Upper lobe of left lung (tissue), 4 donors: ENCODE measurements at regions not wholly inside any gene's neighbourhood (a gene's known extent, or its start where the extent isn't known, plus 50 kb on each side); places are given as distances from the start of the nearest gene placed in this dataset.

Source experiments
- CTCF ChIP-seq, 6 experiments: fragments of 450-650 bp in 4 of 6; fragments of 200-600 bp in 2 of 6; sonication (generic) in 2 of 6; IDR thresholded peaks; one replicate each; pipeline ENCODE4 v1.5.1; 2016 to 2019; ENCODE audit warnings: antibody characterized with exemption in 6 of 6
- POLR2A ChIP-seq, 4 donors: fragments of 450-650 bp; IDR thresholded peaks; one replicate each; pipeline ENCODE4 v1.5.1; 2016 to 2017; ENCODE audit warnings: antibody characterized with exemption in 4 of 4, mild to moderate bottlenecking in 2 of 4
- POLR2AphosphoS5 ChIP-seq, 2 donors: sonication (generic); formaldehyde crosslinking; IDR thresholded peaks; one replicate each; pipeline ENCODE4 v1.5.1; 2017; ENCODE audit warnings: antibody characterized with exemption in 2 of 2

- TF ChIP-seq POLR2A (IDR thresholded peaks at IDR 0.05) (no peak), POLR2AphosphoS5 (IDR thresholded peaks at IDR 0.05) (no peak), CTCF (IDR thresholded peaks at IDR 0.05) (no peak)
Measured at GRCh38 chr10:2982146-2982545, 85.2 kb upstream of the PFKP start.
